ENCODE measurements at regions not wholly inside any gene's neighbourhood (a gene's known extent, or its start where the extent isn't known, plus 50 kb on each side); places are given as distances from the start of the nearest gene placed in this dataset.
"Not testable (repeated sequence)": the region's sequence is repeated elsewhere in the genome, so short reads cannot be mapped to it uniquely, and the experiment has no call there.

- intact Hi-C loops (cut with DNase I; ENCODE audit: low total_unique reads), result no loop called here
- DNase-seq (ENCODE audit: low spot score in 2 of 2), result peak in 1 of 2 donors; percentile 52
- no peaks in the 10 kb centered on the region for H3K4me1 ChIP-seq
- H3K27ac ChIP-seq, result peak overlapping the region; percentile 0 to 58
- no peak for TF ChIP-seq POLR2A (IDR thresholded peaks at IDR 0.05)
- no peak for TF ChIP-seq CTCF (IDR thresholded peaks at IDR 0.05)
- TF ChIP-seq POLR2AphosphoS5 (IDR thresholded peaks at IDR 0.05), result no peak
- no peaks in the 10 kb centered on the region for H3K9me3 ChIP-seq
- H3K27me3 ChIP-seq, result no peaks in the 10 kb centered on the region
- H3K36me3 ChIP-seq, result no peaks in the 10 kb centered on the region
- H3K4me3 ChIP-seq, result no peak overlapping the region
These were observed 260.3 kb upstream of the RNF32 start for GRCh38 chr7:156380261-156380660.

- intact Hi-C loops (cut with DNase I; ENCODE audit: low total_unique reads), result no loop called here
- no peak for DNase-seq (ENCODE audit: low spot score in 2 of 2)
- Histone ChIP-seq H3K4me1 (no peaks in the 10 kb centered on the region), H3K36me3 (no peaks in the 10 kb centered on the region), H3K4me3 (no peak overlapping the region), H3K27ac (peak overlapping the region; percentile 0 to 58), H3K27me3 (no peaks in the 10 kb centered on the region), H3K9me3 (no peaks in the 10 kb centered on the region)
- no peak for TF ChIP-seq POLR2AphosphoS5 (IDR thresholded peaks at IDR 0.05)
- TF ChIP-seq CTCF (IDR thresholded peaks at IDR 0.05), result no peak
- no peak for TF ChIP-seq POLR2A (IDR thresholded peaks at IDR 0.05)
These were observed 261.1 kb upstream of the RNF32 start for GRCh38 chr7:156379324-156380070.

- TF ChIP-seq CTCF (IDR thresholded peaks at IDR 0.05) (no peak), POLR2AphosphoS5 (IDR thresholded peaks at IDR 0.05) (no peak), POLR2A (IDR thresholded peaks at IDR 0.05) (no peak)
- H3K4me1 ChIP-seq, result no peaks in the 10 kb centered on the region
These were observed 261.8 kb upstream of the RNF32 start for GRCh38 chr7:156378806-156379205.

GRCh38 chr7:156376317-156376716 lies 264.3 kb upstream of the RNF32 start:
- H3K4me3 ChIP-seq, result no peak overlapping the region
- DNase-seq (ENCODE audit: low spot score in 2 of 2), result no peak
- no peaks in the 10 kb centered on the region for H3K27me3 ChIP-seq
- H3K9me3 ChIP-seq, result peaks cover 0 to 6% of the 10 kb centered on the region in 2 donors
- H3K36me3 ChIP-seq, result no peaks in the 10 kb centered on the region
- TF ChIP-seq POLR2AphosphoS5 (IDR thresholded peaks at IDR 0.05), result no peak
- TF ChIP-seq CTCF (IDR thresholded peaks at IDR 0.05), result no peak
- no peak for TF ChIP-seq POLR2A (IDR thresholded peaks at IDR 0.05)
- H3K4me1 ChIP-seq, result no peaks in the 10 kb centered on the region
- intact Hi-C loops (cut with DNase I; ENCODE audit: low total_unique reads), result no loop called here
- H3K27ac ChIP-seq, result no peak overlapping the region

More at GRCh38 chr7:156378806-156379205, 261.8 kb upstream of the RNF32 start:
- no peak overlapping the region for H3K4me3 ChIP-seq
- intact Hi-C loops (cut with DNase I; ENCODE audit: low total_unique reads), result no loop called here
- peak in 1 of 2 donors; percentile 60 for DNase-seq (ENCODE audit: low spot score in 2 of 2)
- no peaks in the 10 kb centered on the region for H3K9me3 ChIP-seq
- peak overlapping the region; percentile 57 to 63 for H3K27ac ChIP-seq
- no peaks in the 10 kb centered on the region for H3K36me3 ChIP-seq
- no peaks in the 10 kb centered on the region for H3K27me3 ChIP-seq

GRCh38 chr7:156374335-156374734 lies 266.2 kb upstream of the RNF32 start:
- no peak for TF ChIP-seq POLR2A (IDR thresholded peaks at IDR 0.05)
- no peak for DNase-seq (ENCODE audit: low spot score in 2 of 2)
- intact Hi-C loops (cut with DNase I; ENCODE audit: low total_unique reads), result no loop called here

GRCh38 chr7:156369929-156370328 lies 270.6 kb upstream of the RNF32 start:
- DNase-seq (ENCODE audit: low spot score in 2 of 2); H3K36me3 ChIP-seq; H3K4me3 ChIP-seq; H3K27ac ChIP-seq; intact Hi-C loops (cut with DNase I; ENCODE audit: low total_unique reads); H3K27me3 ChIP-seq; H3K4me1 ChIP-seq: not testable (repeated sequence)
- H3K9me3 ChIP-seq, result peaks cover 0 to 15% of the 10 kb centered on the region in 2 donors

More at GRCh38 chr7:156374335-156374734, 266.2 kb upstream of the RNF32 start:
- Histone ChIP-seq H3K27me3 (no peaks in the 10 kb centered on the region), H3K27ac (no peak overlapping the region), H3K36me3 (no peaks in the 10 kb centered on the region), H3K9me3 (peaks cover 0 to 15% of the 10 kb centered on the region in 2 donors), H3K4me3 (no peak overlapping the region), H3K4me1 (no peaks in the 10 kb centered on the region)

Measured in breast epithelium (tissue), 4 donors.